GM21825 (cell line): ENCODE measurements at regions not wholly inside any gene's neighbourhood (a gene's known extent, or its start where the extent isn't known, plus 50 kb on each side); places are given as distances from the start of the nearest gene placed in this dataset.
"Not testable (repeated sequence)": the region's sequence is repeated elsewhere in the genome, so short reads cannot be mapped to it uniquely, and the experiment has no call there.

Experiments
- ATAC-seq: cut with Tn5 transposase; IDR thresholded peaks from one replicate; pipeline ENCODE4 v1.9.1; 2021; ENCODE audit warnings: mild to moderate bottlenecking, moderate library complexity; ENCODE audit not compliant: unreplicated experiment

- no peak for ATAC-seq
Measured at GRCh38 chr1:201636097-201636496, 97.2 kb downstream of the NAV1 start.

GRCh38 chr1:201636510-201636971 is 97.6 kb downstream of the NAV1 start:
- ATAC-seq, result no peak

GRCh38 chr1:201637282-201638079 is 98.6 kb downstream of the NAV1 start:
- no peak for ATAC-seq

GRCh38 chr1:201639391-201639790 is 100.5 kb downstream of the NAV1 start:
- no peak for ATAC-seq

GRCh38 chr1:201639826-201640225 is 100.9 kb downstream of the NAV1 start:
- no peak for ATAC-seq

DNA sequence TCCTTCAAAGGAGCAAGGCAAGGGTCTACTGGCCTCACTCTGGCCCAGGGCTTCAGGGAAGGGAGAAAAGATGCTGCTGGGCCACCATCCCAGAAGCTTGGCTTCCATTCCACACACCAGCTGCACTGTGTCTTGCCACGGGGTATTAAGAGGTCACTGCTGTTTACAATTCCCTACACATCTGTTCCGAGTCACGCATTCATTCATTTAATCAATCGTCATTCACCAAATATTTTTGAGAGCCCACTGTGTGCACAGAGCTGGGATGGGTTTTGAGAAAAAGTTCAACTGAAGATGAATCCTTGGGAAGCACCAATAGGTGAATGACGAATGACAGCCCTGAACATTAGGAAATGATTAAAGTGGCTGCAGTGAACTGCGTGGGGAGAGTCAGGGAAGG is 101.7 kb downstream of the NAV1 start:
- no peak for ATAC-seq

GRCh38 chr1:201641524-201642253 is 102.8 kb downstream of the NAV1 start:
- no peak for ATAC-seq

GRCh38 chr1:201643835-201644104 is 104.8 kb downstream of the NAV1 start:
- no peak for ATAC-seq

DNA sequence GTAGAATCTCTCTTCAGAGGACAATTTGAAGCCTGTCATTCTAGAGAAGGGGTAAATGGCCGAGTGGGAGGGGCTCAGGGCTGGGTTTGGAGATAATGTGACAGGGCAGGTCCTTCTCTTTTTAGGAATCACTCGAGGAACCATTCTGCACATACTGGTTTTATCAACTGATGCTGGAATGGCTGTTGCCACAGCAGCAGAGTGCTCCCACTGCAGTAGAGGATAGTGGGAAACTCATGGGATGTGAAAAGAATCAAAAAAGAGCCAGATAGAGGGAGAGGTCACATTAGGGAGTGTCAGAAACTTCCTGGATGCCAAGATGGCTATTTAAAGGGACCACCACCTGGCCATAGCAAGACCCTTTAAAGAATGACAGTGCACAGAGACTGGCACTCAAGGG is 105.3 kb downstream of the NAV1 start:
- ATAC-seq, result no peak

GRCh38 chr1:201645000-201645399 is 106.1 kb downstream of the NAV1 start:
- not testable (repeated sequence) for ATAC-seq

- no peak for ATAC-seq
Measured at GRCh38 chr1:201645956-201646355, 107.0 kb downstream of the NAV1 start.

DNA sequence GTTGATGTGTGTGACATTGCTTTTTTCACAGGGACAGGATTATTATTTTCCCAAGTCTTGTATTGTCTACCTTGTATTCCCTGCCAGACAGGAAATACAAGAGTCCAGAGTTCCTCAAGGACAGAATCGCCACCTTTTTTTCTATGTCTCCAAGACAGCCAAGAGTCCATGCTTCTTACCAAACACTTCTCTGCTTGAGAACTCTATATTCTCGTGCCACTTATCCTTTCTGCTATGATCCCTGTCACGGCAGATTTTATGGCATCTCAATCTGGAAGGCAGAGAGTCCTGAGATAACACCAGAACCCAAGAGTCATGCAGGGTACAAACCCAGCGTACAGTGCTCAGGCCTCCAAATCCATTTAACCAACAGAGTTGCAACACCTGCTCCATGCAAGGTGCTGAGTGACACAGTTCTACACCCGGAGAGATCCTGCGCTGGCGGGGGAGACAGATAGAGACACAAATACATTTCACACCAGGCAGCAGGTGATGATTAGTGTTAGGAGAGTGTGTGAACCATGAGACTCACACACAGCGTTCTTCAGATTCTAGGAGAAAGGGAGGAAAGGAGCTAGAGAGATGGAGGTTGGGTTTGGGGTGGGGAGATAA is 107.6 kb downstream of the NAV1 start:
- no peak for ATAC-seq

DNA sequence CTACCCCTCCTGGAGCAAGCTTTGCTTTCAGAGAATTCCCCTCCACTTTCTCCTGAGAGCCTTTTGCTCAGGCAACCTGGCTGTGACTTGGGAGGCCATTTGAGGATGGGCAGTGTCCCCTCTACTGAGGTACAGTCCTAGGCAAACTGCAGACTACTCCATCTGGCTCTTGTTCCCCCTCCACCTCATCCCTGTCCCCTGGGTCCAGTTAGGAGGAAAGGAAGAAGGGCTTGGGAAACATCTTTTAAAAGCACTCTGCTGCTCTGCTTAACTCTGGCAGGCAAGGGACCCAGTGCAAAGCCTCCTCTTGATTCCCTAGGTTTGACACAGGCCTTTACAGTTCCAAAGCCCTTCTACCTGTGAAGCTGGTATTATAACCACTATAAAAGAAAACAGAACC is 108.2 kb downstream of the NAV1 start:
- ATAC-seq, result no peak

- ATAC-seq, result no peak
Measured at GRCh38 chr1:201647722-201648065, 108.8 kb downstream of the NAV1 start.

- no peak for ATAC-seq
Measured at GRCh38 chr1:201648066-201648906, 109.4 kb downstream of the NAV1 start.

GRCh38 chr1:201648907-201649721 is 110.2 kb downstream of the NAV1 start:
- ATAC-seq, result no peak

DNA sequence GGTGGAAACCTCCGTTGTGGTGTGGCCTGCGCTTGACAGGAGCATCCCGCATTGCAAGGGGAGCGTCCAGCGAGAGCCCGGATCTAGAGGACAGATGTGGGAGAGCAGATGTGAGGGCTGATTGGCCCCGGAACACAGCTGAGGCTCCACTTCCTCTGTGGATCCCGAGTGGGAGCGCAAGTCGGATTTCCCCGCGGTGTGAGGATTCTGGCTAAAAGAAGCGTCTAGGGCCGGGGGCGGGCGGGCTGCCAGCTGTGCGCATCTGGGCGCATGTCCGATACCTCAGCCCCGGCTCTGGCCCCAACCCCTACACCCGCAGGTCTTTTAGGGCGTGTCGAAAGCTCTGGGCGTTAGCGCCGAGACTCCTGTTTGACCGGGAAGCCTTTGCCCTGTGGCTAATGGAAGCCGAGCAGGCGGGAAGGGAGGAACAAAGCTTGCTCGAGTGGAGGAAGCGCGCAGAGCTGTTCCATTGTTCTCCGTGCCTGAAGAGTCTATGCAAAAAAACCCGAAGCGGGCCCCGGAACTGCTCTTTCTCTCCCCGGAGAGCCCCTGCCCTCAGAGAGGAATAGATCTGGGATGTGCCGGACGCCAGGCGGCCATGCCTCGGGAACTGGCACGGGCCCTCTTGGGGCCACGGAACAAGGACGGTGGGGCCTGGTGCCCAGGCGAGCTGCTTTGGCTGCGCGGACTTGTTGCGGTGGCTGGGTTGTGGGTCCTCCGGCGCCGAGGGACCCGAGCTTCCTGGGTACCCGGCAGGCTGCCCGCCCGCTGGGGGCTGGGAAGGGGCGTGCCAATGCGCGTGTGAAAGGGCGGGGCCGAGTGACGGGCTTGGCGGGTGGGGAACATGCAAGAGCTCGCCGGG is 111.1 kb downstream of the NAV1 start:
- ATAC-seq, result no peak

DNA sequence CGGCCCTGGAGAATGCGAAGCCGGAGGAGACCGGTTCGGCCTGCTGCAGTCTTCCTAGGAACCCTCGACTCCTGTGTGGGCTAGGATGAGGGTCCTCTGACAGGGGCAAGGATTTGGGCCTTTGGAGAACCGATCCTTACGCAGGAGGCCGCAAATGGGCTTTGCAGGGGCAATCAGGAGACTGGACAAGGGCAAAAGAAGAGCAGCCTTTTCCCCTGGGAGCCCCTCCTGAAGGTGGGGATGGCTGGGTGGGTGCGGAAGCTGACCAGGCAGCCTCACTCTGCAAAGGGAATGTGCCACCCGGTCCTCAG is 111.7 kb downstream of the NAV1 start:
- ATAC-seq, result no peak

DNA sequence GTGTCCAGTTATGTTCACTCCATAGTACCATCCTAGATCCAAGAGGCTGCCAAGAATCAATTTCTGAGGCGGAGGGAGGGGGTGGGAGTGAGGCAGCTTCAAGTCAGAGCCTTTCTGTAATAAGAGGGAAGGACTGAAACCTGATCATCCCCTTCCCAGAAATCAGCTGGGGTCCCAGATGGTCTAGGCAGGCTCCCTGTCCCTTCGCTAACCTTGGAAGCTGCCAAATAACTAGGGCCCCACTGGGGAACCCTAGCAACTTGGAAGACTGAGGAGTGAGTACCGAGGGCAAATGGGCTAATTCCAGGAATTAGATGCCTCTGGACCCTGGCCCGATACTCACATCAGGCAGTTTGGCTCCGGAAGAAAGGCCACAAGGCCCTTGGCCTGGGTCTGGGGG is 113.3 kb downstream of the NAV1 start:
- ATAC-seq, result no peak

GRCh38 chr1:201653233-201653632 is 114.3 kb downstream of the NAV1 start:
- no peak for ATAC-seq
